Prostate gland (tissue), 2 donors: ENCODE measurements at regions not wholly inside any gene's neighbourhood (a gene's known extent, or its start where the extent isn't known, plus 50 kb on each side); places are given as distances from the start of the nearest gene placed in this dataset.

Experiments
- DNase-seq: peaks from one replicate; pipeline ENCODE4 v3.0.0-alpha.2; 2019; ENCODE audit warnings: low spot score
- H3K27ac ChIP-seq, 2 donors: fragments of 200-600 bp; sonication (generic); 2 replicates each; pipeline ENCODE4 v1.5.1; 2017 to 2019
- H3K27me3 ChIP-seq: fragments of 200-600 bp; sonication (generic); replicated peaks from 2 replicates; pipeline ENCODE4 v1.5.1; 2019; ENCODE audit not compliant: insufficient read depth
- H3K36me3 ChIP-seq, 2 donors: fragments of 200-600 bp; sonication (generic); 1 replicate in 1 of 2; 2 replicates in 1 of 2; pipeline versions ENCODE4 v1.5.1 to v1.8.1; 2017 to 2019
- H3K4me1 ChIP-seq: fragments of 200-600 bp; sonication (generic); replicated peaks from 2 replicates; pipeline ENCODE4 v1.5.1; 2019
- H3K4me3 ChIP-seq, 2 donors: fragments of 200-600 bp; sonication (generic); 2 replicates each; pipeline ENCODE4 v1.5.1; 2017 to 2019
- H3K9me3 ChIP-seq: fragments of 200-600 bp; sonication (generic); 2 replicates; pipeline ENCODE4 v1.5.1; 2017
- CTCF ChIP-seq, 4 experiments: fragments of 200-600 bp in 2 of 4; fragments of 450-650 bp in 2 of 4; sonication (generic) in 2 of 4; IDR thresholded peaks; 1 replicate in 3 of 4; 2 replicates in 1 of 4; pipeline ENCODE4 v1.5.1; 2016 to 2019; ENCODE audit warnings: antibody characterized with exemption in 4 of 4, mild to moderate bottlenecking in 2 of 4, moderate library complexity in 2 of 4
- POLR2A ChIP-seq: fragments of 450-650 bp; IDR thresholded peaks from one replicate; pipeline ENCODE4 v1.6.1; 2016; ENCODE audit warnings: antibody characterized with exemption, mild to moderate bottlenecking
- POLR2AphosphoS5 ChIP-seq: sonication (generic); formaldehyde crosslinking; IDR thresholded peaks from one replicate; pipeline ENCODE4 v1.6.1; 2017; ENCODE audit warnings: antibody characterized with exemption
- WGBS: methylation state at CpG from one replicate; pipeline ENCODE4 v1.1.5; 2018; 5-methylcytosine and 5-hydroxymethylcytosine counted together
- intact Hi-C: fragments of 100-400 bp; cut with DNase I; formaldehyde crosslinking; loops from one replicate; pipeline ENCODE4 v1.14.2; 2022

- no peak overlapping the region for H3K27ac ChIP-seq
- H3K4me1 ChIP-seq: no peaks in the 10 kb centered on the region
- intact Hi-C loops: no loop called here
- H3K36me3 ChIP-seq: no peaks in the 10 kb centered on the region
- no peaks in the 10 kb centered on the region for H3K9me3 ChIP-seq
- no peak for DNase-seq
- whole genome bisulfite sequencing: 36% methylated on average over 5 of the region's 5 CpGs
- no peaks in the 10 kb centered on the region for H3K27me3 ChIP-seq
- H3K4me3 ChIP-seq: no peak overlapping the region
- no peak for TF ChIP-seq POLR2A
- TF ChIP-seq POLR2AphosphoS5: no peak
- no peak for TF ChIP-seq CTCF (IDR thresholded peaks at IDR 0.05)
Observed at GRCh38 chr7:19574131-19574530, 134.7 kb downstream of the POLR1F start.

GRCh38 chr7:19572566-19572965, 136.3 kb downstream of the POLR1F start:
- 60% methylated on average over 4 of the region's 4 CpGs for WGBS
- H3K4me1 ChIP-seq: no peaks in the 10 kb centered on the region
- H3K27me3 ChIP-seq: no peaks in the 10 kb centered on the region
- no peaks in the 10 kb centered on the region for H3K9me3 ChIP-seq
- intact Hi-C loops: no loop called here
- no peak overlapping the region for H3K4me3 ChIP-seq
- no peak overlapping the region for H3K27ac ChIP-seq
- no peaks in the 10 kb centered on the region for H3K36me3 ChIP-seq
- TF ChIP-seq POLR2AphosphoS5 (no peak), CTCF (IDR thresholded peaks at IDR 0.05) (no peak), POLR2A (no peak)
- DNase-seq: no peak

GRCh38 chr7:19567011-19567410, 141.8 kb downstream of the POLR1F start:
- no peak for DNase-seq
- TF ChIP-seq POLR2A (no peak), CTCF (IDR thresholded peaks at IDR 0.05) (no peak), POLR2AphosphoS5 (no peak)
- Histone ChIP-seq H3K36me3 (no peaks in the 10 kb centered on the region), H3K9me3 (no peaks in the 10 kb centered on the region), H3K27ac (no peak overlapping the region), H3K4me3 (no peak overlapping the region), H3K4me1 (no peaks in the 10 kb centered on the region), H3K27me3 (no peaks in the 10 kb centered on the region)
- 96% methylated on average over 4 of the region's 4 CpGs for WGBS
- intact Hi-C loops: no loop called here

GRCh38 chr7:19565602-19566001, 143.2 kb downstream of the POLR1F start:
- H3K27ac ChIP-seq: no peak overlapping the region
- intact Hi-C loops: no loop called here
- no peak overlapping the region for H3K4me3 ChIP-seq
- H3K4me1 ChIP-seq: no peaks in the 10 kb centered on the region
- DNase-seq: no peak
- H3K36me3 ChIP-seq: no peaks in the 10 kb centered on the region
- TF ChIP-seq POLR2AphosphoS5: no peak
- H3K9me3 ChIP-seq: no peaks in the 10 kb centered on the region
- H3K27me3 ChIP-seq: no peaks in the 10 kb centered on the region

DNA sequence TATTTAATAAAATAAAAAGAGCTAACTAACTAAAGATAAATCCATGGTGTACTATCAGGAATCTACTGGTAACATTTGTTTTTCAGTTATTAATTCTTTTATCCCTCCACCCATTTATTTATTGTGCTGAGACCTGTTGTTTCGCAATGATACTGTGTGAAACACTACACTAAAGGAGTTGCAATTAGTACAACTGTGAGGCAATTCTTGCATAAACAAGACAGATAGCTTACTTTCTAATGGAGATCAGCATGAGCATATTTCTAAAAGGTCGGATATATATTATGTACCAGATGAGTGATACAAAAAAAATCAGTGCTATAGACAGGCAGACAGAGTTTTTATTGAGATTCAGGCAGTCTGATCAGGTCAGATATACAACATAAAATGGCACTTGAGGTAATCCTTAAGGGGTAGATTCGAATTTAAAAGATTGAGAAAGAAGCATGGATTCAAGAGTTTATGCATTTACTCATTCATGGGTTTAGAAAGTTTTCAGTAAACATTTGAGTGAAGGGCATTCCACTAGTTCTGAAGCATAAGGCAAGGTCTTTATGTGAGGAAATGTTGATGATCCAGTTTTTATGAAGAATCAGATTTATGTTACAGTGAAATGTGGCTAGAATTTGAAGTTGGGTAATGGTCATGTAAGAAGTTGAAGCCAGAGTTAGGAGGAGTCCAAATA, 147.6 kb downstream of the POLR1F start:
- intact Hi-C loops: no loop called here
- Histone ChIP-seq H3K4me1 (no peaks in the 10 kb centered on the region), H3K36me3 (no peaks in the 10 kb centered on the region), H3K27me3 (no peaks in the 10 kb centered on the region), H3K4me3 (no peak overlapping the region), H3K9me3 (no peaks in the 10 kb centered on the region), H3K27ac (no peak overlapping the region)
- no peak for DNase-seq
- TF ChIP-seq POLR2A: no peak
- TF ChIP-seq POLR2AphosphoS5: no peak
- TF ChIP-seq CTCF (IDR thresholded peaks at IDR 0.05): no peak
- 78% methylated on average over 3 of the region's 3 CpGs for WGBS
